PFSK-1 (cell line): ENCODE measurements at regions not wholly inside any gene's neighbourhood (a gene's known extent, or its start where the extent isn't known, plus 50 kb on each side); places are given as distances from the start of the nearest gene placed in this dataset.

Source experiments
- POLR2AphosphoS5 ChIP-seq: IDR thresholded peaks from 2 replicates; pipeline ENCODE4 v1.6.1; 2012; ENCODE audit warnings: low read depth, mild to moderate bottlenecking, control low read depth, low read length, moderate library complexity
- TAF1 ChIP-seq: IDR thresholded peaks from 2 replicates; pipeline ENCODE4 v1.6.1; 2012; ENCODE audit warnings: low read length, control low read depth, borderline replicate concordance; ENCODE audit not compliant: insufficient read depth

DNA sequence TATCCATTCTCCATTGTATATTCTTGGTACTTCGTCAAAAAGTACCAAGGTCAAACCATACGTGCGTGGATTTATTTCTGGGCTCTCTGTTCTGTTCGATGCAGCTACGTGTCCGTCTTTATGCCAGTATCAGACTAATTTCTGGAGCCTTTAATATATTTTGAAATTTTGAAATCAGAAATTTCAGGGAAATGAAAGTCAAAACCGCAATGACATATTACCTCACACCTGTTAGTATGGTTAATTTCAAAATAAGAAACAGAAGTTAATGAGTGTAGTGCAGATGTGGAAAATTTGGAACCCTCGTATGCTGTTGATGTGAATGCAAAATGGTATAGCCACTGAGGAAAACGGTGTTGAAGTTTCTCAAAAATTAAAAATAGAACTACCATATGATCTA is 156.1 kb upstream of the TRIB2 start:
- TF ChIP-seq TAF1 (no peak), POLR2AphosphoS5 (no peak)
